NCI-H1436 treated with DMSO at 0.1 percent for 48 hours (cell line): ENCODE measurements at regions not wholly inside any gene's neighbourhood (a gene's known extent, or its start where the extent isn't known, plus 50 kb on each side); places are given as distances from the start of the nearest gene placed in this dataset.

Source experiments
- DNase-seq: peaks from one replicate; lab custom pipeline; 2025; lab: John Stamatoyannopoulos, UW

GRCh38 chr22:19574247-19574646, 50.0 kb upstream of the CLDN5 start:
- no peak for DNase-seq

GRCh38 chr22:19576460-19577421, 52.5 kb upstream of the CLDN5 start:
- no peak for DNase-seq

DNA sequence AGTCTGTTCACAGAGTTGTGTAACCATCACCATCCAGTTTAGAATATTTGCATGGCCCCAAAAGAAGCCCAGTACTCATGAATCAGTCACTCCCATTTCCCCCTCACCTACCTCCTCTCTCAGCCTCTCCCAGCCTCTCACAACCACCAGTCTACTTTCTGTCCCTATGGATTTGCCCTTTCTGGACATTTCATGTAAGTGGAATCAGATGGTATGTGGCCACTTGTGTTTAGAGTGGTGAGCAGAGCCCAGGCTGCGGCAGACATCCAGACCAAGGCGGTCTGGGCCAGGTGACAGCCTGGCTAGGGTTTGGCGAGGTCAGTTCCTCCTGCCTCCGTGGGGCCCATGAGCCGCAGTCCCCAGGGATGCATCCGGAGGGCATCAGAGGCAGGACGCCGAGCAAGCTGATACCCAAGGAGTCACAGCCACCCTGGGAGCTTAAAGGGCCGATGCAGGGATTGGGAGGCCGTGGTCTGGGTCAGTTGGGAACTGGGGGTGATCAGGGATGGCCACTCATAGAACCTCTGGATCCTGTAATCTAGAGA, 53.3 kb upstream of the CLDN5 start:
- DNase-seq, result no peak

DNA sequence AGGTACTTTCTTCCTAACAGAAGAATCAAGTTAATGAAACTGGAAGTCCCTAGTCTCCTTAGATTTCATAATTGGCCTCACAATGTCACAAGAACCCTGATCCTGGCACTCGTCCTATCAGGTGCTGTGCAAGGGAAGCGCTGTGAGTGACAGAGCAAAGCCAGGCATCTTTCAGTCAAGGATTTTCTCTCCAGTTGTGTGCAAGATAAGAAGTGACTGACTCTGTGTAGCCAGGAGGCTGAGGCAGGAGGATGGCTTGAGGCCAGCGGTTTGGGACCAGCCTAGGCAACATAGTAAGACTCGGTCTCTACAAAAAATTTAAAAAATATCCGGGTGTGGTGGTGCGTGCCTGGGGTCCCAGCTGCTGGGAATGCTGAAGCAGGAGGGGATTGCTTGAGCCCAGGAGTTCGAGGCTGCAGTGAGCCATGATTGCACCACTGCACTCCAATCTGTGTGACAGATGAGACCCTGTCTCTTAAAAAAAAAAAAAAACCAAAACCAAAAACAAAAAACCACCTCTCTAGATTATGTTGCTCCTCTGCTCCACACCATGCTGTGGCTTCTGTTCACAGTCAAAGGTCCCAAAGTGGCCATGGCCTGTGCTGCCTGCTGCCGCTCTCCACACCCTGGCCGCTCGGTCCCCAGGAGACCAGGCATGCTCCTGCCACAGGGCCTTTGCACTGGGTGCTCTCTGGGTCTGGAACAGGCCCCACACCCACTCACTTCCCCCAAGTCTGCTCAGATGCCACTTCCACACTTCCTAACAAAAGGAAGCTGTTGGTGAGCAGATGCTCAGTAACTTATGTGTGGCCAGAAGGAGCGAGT, 54.2 kb upstream of the CLDN5 start:
- no peak for DNase-seq

- DNase-seq, result no peak
These were observed 55.1 kb upstream of the CLDN5 start for GRCh38 chr22:19579115-19579811.

GRCh38 chr22:19579880-19580279, 55.7 kb upstream of the CLDN5 start:
- no peak for DNase-seq

GRCh38 chr22:19580291-19580890, 56.2 kb upstream of the CLDN5 start:
- DNase-seq, result no peak

- no peak for DNase-seq
These were observed 58.0 kb upstream of the CLDN5 start for GRCh38 chr22:19582033-19582693.

GRCh38 chr22:19586922-19587684, 62.9 kb upstream of the CLDN5 start:
- no peak for DNase-seq

- DNase-seq, result no peak
These were observed 66.5 kb upstream of the CLDN5 start for GRCh38 chr22:19590696-19591095.

DNA sequence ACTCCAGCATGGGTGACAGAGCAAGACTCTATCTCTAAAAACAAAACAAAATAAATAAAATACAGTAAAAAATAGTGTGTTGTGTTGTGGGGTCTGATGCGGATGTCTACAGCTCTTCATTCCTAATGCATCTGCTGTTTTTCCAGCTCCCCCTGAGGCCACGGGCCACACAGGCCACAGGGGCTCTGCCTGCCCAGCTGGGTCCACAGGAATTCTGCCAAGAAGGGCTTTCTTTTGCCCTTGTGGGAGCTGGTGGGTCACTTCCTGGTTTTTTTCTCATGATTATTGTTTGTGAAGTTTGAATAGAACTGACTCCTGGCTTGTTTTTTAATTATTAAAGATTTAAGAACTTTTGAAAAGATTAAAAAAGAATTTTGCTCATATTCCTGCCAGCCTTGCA, 67.4 kb upstream of the CLDN5 start:
- DNase-seq, result no peak

DNA sequence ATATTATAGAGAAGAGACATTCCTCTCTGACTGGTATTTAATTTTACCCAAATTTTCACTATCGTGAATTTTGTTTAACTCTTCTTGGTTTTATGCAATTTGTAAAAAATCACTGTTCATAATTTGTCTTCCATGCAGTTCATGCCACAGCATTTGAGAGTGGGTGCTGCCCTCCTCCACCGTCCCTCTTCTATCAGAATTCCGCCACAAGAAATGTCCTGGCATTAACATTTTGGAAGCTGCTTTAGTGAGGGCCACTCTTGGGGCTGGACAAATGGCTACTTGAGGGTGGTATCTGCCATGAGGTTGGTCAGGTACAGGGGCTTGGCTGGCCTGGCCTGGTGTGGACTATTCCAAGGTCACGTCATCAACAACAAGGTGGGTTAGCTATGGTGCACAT, 68.3 kb upstream of the CLDN5 start:
- no peak for DNase-seq

- no peak for DNase-seq
These were observed 69.9 kb upstream of the CLDN5 start for GRCh38 chr22:19593991-19594569.

- no peak for DNase-seq
These were observed 71.3 kb upstream of the CLDN5 start for GRCh38 chr22:19595532-19595931.

GRCh38 chr22:19596680-19597398, 72.6 kb upstream of the CLDN5 start:
- DNase-seq, result no peak

DNA sequence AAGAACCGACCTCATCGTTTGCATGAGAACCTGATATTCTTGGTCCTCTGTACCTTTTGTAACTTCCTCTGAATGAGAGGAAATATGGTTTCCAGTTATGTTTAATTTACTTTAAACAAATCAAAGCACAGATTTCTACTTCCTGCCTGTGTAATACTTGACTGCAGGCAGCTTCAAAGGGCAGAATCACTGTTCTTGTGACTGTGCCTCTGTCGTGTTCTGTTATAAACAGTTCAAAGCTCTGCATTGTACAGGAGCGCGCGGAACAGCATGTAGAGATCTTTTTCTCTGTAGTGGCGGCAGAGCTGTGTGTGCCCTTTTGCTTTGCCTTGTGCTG, 73.2 kb upstream of the CLDN5 start:
- no peak for DNase-seq

DNA sequence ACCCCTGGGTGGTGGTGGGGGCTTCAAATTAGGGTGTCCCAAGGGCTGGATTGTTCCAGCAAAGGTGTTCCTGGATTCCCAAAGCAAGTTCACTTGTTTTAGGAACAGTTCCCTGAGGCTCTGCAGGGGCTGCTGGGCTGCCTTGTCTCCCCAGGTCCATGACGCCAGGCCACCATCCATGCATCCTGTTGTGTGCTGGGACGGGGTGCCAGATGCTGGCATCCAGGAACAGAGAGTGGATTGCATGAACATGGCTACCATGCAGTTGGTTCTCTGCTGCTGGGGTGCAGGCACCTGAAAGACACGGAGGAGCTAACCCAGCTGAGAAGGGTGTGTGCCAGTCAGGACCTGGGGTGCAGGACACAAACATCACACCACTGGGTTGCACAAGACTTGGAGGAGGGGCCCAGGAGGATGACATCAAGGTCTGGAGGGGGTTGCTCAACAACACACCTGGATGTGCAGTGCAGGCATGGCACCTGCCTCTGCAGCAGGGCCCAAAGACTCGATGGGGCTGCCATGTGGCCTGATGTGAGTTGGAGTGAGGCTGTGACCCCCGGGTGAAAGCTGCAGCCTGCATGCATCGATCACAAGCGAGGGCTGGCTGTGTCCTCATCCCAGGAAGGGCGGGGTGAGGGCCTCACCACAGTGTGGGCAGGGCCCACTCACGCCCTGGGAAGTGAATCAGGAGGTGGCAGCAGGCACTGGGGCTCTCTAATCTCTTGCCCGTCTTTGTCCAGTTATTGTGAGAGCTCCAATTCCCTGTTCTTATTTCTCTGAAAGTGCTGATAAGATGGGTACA, 74.0 kb upstream of the CLDN5 start:
- no peak for DNase-seq

- no peak for DNase-seq
These were observed 74.8 kb upstream of the CLDN5 start for GRCh38 chr22:19599004-19599403.
